Stimulated activated CD8-positive, alpha-beta memory T cell treated with anti-CD3 and anti-CD28 coated beads, Interleukin-7, amount 100 ng/mL, for 1 hour (primary cell): ENCODE measurements at regions not wholly inside any gene's neighbourhood (a gene's known extent, or its start where the extent isn't known, plus 50 kb on each side); places are given as distances from the start of the nearest gene placed in this dataset.

Source experiments
- DNase-seq, 2 donors: peaks; one replicate each; pipeline ENCODE4 v3.0.0-alpha.2; 2020; ENCODE audit warnings: low read depth in 2 of 2

DNA sequence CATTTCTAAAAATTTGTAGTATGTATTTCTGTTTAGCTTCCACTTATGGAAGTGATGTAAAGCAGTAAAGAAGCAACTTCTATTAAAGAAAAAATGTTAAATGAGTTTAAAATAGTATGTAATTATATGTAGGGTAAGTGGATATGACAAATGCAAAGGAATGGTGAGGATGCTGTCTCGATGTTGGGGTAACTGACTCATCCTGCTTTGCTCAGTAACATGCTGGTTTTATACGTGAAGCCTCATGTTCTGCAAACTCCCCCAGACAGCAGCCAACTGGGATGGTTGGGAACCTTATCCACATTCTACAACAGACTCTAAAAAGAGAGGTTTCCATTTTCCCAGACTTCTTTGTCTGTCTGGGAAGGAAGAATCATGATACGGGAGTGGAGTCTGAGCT, 1006.4 kb upstream of the TMEM132C start:
- no peak for DNase-seq

DNA sequence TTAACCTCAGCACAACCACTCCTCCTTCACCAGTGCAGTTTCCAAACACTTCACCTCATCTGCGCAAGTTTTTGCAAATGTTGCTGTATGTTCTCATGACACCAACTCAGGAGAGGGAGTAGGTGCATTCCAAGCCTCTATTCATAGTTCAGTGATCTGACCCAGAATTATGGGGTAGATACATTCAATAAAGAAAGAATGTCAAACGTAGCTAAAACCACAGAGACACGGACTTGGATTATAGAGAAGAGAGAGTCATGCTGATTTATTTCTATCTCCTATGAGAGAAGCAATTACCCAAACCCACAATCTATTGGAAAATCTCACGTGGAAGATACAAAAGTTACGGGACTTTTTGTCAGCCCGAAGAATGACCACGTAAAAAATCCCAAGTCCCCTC, 1006.0 kb upstream of the TMEM132C start:
- DNase-seq = no peak

DNA sequence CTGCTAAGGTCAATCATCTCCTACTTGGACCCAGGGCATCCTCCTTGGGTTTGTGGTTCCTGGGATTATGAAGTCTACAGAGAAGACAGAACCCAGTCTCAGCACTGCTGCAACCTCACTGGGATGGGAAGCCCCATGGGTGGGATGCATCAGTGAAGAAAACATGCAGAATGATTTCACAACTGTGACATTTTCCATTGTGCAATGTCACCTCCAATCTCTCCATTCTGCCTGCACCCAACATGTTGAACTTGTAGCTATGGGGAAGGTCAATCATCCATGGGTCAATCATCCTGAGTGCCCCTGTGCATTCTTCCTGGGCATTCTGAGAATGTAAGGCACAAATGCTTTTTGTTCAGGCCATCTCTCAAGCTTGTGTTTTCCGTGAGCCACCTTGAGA, 1004.4 kb upstream of the TMEM132C start:
- DNase-seq = no peak

DNA sequence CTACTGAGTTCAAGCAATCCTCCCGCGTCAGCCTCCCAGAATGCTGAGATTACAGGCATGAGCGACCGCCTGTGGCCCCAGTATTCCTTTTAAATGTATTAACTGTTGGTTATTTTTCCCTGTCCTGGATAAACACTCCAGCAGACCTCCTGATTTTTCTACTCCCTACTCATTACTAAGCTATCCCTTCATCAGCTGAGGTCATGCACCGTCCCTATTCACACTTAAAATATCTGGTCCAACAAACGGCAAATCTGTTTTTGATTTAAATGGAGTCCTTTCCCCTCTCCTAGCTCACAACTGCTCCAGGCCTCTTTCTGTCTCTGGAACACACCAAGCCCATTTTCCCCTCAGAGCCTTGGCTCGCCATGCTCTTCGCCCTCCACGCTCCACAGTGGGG, 1003.3 kb upstream of the TMEM132C start:
- no peak for DNase-seq

DNA sequence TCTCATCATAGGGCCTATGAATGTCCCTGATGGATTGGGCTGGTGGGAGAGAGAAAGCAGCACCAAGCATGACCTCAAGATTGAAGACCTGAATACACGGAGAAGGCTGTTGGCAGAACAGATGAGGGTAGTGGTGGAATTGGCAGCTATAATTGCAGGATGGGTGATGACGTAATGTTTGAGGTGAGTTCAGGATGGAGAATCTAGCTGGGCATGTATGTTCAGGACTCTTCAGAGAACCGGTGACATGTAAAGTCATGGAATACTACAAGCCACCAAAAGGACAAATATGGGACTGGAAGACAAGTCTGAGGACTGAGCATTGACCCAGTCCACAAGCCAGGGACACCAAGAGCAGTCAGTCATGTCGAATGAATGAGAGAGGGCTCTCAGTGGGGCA, 999.8 kb upstream of the TMEM132C start:
- DNase-seq = no peak

GRCh38 chr12:127268213-127268612, 998.8 kb upstream of the TMEM132C start:
- DNase-seq = no peak

GRCh38 chr12:127268706-127269425, 998.1 kb upstream of the TMEM132C start:
- DNase-seq = no peak

DNA sequence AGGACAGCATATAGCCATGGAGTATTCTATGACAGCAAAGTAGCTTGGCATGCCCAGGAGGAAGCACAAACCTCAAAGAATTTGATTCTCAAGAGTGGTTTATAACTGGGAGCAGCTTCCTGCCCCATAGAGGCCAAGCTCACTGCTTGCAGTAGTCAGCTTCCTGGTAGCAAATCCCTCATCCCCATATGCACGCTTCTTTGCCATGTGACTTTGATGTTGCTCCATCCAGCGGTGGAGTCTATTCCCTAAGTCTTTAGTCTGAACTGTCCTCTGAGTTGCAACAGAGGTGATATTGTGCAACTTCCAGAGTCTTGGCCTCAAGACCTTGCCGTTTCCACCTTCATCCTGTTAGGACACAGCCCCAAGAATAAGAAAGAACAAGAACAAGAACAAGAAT, 996.8 kb upstream of the TMEM132C start:
- DNase-seq = no peak

DNA sequence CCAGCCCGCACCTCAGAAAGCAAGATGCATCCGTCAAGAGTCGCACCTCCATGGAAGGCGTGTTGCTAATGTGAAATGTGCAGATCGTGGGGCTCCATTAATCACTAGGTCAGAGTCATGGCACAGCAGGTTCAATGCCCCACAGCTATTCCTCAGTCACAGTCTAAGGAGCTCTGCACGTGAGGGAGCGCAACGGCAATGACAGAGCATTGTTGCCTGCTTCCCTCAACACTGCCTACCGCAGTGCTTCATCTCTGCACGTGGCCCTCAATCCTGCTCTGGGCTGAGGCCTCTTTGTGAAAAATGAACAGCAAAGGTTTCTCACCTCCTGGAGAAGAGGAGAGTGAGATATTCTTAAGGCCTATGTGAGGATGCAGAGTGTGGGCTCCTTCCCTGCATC, 995.2 kb upstream of the TMEM132C start:
- DNase-seq = no peak

- no peak for DNase-seq
Observed at GRCh38 chr12:127272864-127273263, 994.1 kb upstream of the TMEM132C start.

GRCh38 chr12:127273626-127274025, 993.3 kb upstream of the TMEM132C start:
- no peak for DNase-seq

GRCh38 chr12:127275416-127275815, 991.6 kb upstream of the TMEM132C start:
- no peak for DNase-seq

DNA sequence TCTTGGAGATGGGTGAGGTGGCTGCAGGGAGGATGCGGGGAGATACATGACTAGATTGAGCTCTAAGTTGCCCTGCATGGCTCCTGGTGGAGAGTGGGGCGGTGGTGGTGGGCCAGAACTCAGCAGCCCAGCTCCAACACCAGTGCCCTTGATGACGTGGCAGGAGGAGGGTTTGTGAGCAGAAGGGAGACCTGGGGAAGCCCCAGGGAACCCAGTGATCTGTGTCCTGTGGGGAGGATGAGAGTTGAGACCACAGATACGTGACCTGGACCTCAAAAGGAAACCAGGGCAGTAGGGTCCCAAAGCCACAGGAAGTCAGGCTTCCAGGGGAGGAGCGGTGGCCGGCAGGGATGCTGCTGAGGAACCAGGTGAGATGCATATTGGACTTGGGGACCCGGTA, 989.1 kb upstream of the TMEM132C start:
- no peak for DNase-seq

DNA sequence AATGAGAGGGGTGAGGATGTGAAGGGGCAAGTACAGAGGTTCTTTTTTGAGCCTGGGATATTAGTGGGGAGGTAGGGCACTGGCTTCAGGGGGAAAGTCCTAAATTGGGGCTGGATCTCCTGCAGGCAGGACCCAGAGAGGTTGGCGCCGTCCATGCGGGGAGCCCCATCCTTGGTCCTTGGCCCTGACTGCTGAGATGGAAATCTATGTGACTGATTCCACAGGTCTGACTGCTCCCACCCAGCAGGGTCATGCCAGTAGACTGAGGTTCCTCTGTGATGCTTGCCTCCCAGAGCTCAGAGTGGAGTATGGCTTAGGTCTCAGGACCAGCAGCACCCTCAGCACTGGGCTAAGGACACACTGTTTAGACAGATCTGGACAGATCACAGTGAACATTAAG, 988.6 kb upstream of the TMEM132C start:
- no peak for DNase-seq

DNA sequence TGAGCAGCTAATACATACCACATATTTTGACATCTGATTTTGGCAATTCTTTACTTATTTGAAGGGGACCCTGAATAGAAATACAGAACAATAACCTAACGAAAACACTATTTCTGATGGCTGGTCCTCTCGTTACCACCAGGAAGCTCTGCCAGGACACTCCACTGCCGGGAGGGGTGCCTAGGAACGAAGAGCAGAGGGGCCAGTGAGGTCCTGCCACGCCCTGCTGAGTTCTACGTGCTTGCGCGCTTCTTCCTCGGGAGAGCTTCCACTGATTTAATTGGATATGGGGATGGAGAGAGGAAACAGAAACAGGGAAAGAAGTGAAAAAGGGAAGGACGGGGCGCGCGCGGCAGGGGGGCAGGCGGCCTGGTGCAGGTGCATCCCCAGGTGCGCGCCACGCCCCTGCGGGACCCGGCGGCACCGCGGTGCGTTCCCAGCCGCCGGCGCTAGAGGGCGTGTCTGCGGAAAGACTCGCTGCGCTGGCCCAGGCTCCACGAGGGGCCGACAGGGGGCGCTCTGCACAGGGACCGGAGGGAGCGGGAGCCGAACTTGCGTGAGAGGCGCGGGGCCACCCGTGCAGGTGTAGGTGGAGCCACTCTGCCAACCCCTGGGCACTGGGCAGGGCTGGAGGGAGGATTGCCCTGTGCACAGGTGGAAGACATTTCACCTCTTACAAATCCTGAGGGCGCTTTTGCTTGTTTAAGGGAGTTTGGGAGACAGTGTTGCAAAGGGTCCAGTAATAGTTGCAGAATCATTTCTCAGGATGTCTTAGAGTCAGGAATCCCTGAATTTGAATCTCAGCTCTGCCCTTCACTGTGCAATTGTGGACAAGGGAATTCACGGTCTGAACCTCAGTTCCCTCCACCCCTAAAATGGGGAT, 986.3 kb upstream of the TMEM132C start:
- DNase-seq = peak in 1 of 2 donors; percentile 24

DNA sequence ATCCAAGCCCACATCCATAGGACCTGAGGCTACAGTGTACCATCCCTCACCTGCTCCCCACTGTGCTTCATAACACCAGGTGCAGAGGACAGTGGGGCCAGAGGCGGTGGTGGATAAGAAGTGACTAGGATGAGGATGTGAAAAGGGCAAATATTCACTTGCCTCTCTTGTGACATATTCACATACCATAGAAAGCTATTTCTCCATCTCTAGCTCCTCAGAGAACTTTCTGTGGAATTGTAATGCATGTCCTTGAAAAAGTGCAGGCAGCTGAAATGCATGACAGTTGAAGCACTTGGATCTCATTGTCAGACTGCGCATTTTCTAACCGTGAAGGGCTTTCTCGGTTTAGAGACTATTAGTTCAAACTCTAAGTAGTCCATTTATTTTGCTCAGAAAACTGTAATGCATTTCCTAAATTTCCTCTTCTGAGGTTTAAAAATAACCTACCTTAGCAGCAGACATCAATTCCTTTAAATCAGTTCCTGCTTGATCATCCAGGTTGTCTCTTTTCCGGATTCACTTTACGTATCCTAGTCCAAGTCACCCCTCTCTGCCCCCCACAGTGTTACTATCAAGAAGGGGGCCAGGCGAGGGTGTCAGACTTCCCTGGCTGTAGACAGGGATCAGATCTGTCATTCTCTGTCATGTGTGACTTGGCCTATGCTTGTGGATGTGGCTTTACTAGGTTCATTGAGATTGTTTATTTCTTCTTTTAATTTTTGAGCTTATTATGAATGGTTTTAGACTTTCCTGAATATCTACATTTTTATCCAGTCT, 984.0 kb upstream of the TMEM132C start:
- no peak for DNase-seq

DNA sequence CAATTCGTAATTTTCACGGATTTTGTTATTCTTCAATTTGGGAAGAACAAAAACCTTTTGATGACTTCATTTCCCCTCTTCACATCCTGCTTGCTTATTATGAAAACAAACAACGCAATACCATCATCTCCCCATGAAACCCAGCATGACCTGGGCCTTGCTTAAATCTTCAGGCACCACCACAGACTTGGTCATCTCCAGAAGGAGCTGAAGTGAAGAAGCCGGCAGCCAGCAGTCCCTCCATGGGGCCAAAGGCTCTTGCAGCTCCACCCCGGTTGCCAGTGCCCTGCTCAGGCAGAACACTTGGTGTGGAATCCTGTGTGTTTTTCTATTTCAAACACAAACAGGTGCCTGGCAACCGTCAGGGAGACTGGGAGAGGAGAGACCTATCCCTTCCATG, 982.9 kb upstream of the TMEM132C start:
- no peak for DNase-seq

GRCh38 chr12:127284870-127285431, 982.0 kb upstream of the TMEM132C start:
- no peak for DNase-seq

- DNase-seq = no peak
Observed at GRCh38 chr12:127286281-127286680, 980.7 kb upstream of the TMEM132C start.

DNA sequence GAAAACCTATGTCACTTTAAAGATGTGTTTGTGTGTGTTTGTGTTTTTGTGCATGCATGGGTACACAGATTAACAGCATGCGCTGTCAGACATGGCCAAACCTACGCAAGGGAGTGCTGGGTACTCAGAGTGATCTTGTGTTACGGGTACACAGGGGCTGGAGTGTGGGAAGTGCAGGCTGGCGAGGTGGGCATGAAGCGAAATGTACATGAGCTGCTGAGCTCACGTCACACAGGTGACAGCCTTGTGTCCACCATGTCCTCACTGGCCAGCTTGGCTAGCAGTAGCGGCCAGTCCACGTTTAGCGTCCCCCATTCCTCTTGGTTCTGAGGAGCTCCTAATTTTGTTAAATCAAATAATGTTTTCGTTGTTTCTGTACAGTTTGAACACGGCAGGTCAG, 979.7 kb upstream of the TMEM132C start:
- DNase-seq = no peak

- DNase-seq = no peak
Observed at GRCh38 chr12:127290251-127290650, 976.7 kb upstream of the TMEM132C start.

DNA sequence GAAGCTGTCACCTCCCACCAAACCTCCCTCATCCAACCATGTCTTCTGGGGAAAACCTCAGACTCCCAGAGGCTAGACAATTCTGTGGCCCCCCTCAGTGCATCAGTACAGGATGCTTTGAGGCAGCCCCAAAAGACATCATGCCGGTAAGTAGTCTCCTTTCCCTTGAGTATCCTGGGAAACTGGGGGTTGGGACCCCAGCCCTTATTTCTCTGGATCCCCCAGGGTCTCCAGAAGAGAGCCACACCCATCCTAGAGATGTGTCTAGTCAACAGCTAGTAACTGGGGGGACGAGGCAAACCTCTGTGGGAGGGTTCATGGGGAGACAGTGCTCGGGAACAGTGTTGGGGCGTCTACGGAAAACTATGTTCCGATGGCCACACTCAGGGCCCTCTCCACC, 974.2 kb upstream of the TMEM132C start:
- DNase-seq = no peak
